Osteocyte (in vitro differentiated cells): ENCODE measurements at regions not wholly inside any gene's neighbourhood (a gene's known extent, or its start where the extent isn't known, plus 50 kb on each side); places are given as distances from the start of the nearest gene placed in this dataset.

Source experiments
- DNase-seq: peaks from one replicate; pipeline ENCODE4 v3.0.0; 2021; ENCODE audit warnings: mixed read lengths; ENCODE audit not compliant: unreplicated experiment; ENCODE audit errors: extremely low spot score
- H3K27ac Mint-ChIP-seq: one replicate; pipeline ENCODE4 v1.8.0; 2021; ENCODE audit warnings: mild to moderate bottlenecking, mixed read lengths; ENCODE audit not compliant: unreplicated experiment
- H3K27me3 Mint-ChIP-seq: one replicate; pipeline ENCODE4 v1.8.0; 2021; ENCODE audit warnings: mixed read lengths; ENCODE audit not compliant: unreplicated experiment
- H3K36me3 Mint-ChIP-seq: one replicate; pipeline ENCODE4 v1.8.0; 2021; ENCODE audit warnings: mixed read lengths; ENCODE audit not compliant: unreplicated experiment
- H3K4me1 Mint-ChIP-seq: one replicate; pipeline ENCODE4 v1.8.0; 2021; ENCODE audit warnings: mixed read lengths; ENCODE audit not compliant: unreplicated experiment
- H3K4me3 Mint-ChIP-seq: one replicate; pipeline ENCODE4 v1.8.0; 2021; ENCODE audit warnings: mild to moderate bottlenecking, moderate library complexity, mixed read lengths; ENCODE audit not compliant: unreplicated experiment
- H3K9me3 Mint-ChIP-seq: one replicate; pipeline ENCODE4 v1.8.0; 2021; ENCODE audit warnings: mixed read lengths; ENCODE audit not compliant: unreplicated experiment
- TF ChIP-seq, protein P1 (sequence below): fragments of 200-600 bp; sonication (generic); IDR thresholded peaks from 2 replicates; pipeline ENCODE4 v1.5.0; 2021; ENCODE audit warnings: antibody characterized with exemption, mild to moderate bottlenecking, moderate library complexity

DNA sequence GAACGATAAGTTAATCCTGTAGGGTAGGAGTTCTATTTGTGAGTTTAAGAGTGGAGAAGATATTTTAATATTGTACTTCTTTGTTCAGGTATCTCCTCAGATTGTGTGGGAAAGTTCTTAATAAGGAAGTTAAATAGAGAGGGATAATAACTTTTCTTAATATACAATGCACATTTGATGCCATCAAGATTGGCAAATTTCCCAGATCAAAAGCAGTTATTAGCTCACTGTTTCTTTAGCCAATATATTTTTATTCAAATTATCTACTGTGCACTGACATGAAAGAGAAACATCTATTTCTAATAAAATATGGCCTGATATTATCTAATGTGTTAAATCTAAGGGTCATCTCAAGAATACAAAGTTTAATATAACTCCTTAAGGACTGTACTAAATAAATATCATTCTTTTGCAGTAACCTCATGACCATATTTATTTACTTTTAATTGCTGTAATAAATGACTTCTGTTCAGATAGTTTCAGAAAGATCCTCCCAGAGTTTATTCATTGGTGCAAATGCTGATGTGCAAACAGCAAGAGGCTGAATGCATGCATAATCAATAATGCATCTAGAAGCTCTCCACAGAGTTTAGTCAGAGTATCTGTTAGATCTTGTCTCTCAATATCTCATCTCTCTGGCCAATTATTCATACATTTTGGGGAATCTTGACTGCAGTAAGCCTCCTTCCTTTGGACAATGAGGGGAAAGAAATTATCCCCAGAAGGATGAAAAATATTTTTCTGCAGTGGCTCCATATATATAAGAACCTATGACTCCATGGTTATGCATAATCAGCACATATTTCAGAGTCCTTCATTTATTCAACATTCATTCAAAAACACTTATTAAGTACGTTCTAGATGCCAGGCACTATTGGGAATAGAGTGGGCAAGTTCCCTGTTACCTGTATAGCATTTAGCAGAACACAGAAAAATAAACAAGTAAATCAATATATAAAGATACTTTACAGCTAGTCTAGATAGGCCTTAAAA is 85.3 kb downstream of the SPATA31D1 start:
- Mint-ChIP-seq H3K36me3 (no peaks in the 10 kb centered on the region), H3K4me1 (no peaks in the 10 kb centered on the region), H3K9me3 (no peaks in the 10 kb centered on the region), H3K27me3 (peaks cover 3% of the 10 kb centered on the region), H3K4me3 (no peak overlapping the region), H3K27ac (no peak overlapping the region)
- no peak for DNase-seq
- TF ChIP-seq, protein P1, sequence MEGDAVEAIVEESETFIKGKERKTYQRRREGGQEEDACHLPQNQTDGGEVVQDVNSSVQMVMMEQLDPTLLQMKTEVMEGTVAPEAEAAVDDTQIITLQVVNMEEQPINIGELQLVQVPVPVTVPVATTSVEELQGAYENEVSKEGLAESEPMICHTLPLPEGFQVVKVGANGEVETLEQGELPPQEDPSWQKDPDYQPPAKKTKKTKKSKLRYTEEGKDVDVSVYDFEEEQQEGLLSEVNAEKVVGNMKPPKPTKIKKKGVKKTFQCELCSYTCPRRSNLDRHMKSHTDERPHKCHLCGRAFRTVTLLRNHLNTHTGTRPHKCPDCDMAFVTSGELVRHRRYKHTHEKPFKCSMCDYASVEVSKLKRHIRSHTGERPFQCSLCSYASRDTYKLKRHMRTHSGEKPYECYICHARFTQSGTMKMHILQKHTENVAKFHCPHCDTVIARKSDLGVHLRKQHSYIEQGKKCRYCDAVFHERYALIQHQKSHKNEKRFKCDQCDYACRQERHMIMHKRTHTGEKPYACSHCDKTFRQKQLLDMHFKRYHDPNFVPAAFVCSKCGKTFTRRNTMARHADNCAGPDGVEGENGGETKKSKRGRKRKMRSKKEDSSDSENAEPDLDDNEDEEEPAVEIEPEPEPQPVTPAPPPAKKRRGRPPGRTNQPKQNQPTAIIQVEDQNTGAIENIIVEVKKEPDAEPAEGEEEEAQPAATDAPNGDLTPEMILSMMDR, result no peak

GRCh38 chr9:82080265-82080664 is 91.7 kb downstream of the SPATA31D1 start:
- DNase-seq, result no peak
- TF ChIP-seq, protein P1, result no peak
- Mint-ChIP-seq H3K4me3 (no peak overlapping the region), H3K27ac (no peak overlapping the region), H3K27me3 (peaks cover 3% of the 10 kb centered on the region), H3K36me3 (no peaks in the 10 kb centered on the region), H3K4me1 (peaks cover 3% of the 10 kb centered on the region), H3K9me3 (no peaks in the 10 kb centered on the region)

DNA sequence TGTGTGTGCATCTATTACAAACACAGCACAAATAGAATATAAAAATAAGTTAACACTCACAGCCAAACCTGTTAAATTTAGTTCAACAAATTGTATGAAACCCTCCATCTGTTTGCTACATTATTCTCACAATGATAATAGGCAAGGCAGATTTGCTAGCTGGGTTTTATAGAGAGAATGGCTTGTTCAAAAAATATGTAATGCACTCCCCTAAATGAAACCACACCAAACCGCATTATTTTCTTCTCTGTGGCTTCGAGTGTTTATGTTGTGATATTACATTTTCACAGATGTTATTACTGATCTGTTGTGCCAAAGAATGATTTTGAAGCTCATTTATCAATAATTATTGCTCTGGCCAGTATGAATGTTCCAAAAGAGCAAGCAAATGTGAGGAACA is 92.9 kb downstream of the SPATA31D1 start:
- H3K27ac Mint-ChIP-seq, result no peak overlapping the region
- TF ChIP-seq, protein P1, result no peak
- H3K9me3 Mint-ChIP-seq, result no peaks in the 10 kb centered on the region
- no peak overlapping the region for H3K4me3 Mint-ChIP-seq
- H3K27me3 Mint-ChIP-seq, result peaks cover 8% of the 10 kb centered on the region
- DNase-seq, result no peak
- H3K4me1 Mint-ChIP-seq, result peaks cover 3% of the 10 kb centered on the region
- H3K36me3 Mint-ChIP-seq, result no peaks in the 10 kb centered on the region

DNA sequence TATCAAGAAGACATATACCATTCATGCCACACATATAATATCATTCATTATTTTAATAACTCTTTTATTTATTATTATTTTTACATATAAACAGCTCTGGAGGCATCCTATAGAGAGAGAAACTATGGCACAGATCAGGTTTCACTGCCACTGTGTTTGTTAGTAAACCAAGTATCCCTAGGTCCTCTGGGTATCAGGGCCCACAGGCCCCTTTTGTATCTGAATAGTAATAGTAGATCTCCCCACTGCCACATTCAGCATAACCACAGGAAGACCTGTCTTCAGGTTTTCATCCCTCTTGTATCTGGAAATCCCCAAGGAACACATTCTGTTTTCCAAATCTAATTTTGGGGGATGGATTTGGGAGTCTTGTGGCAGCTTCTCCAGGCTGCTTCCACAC is 94.0 kb downstream of the SPATA31D1 start:
- no peak overlapping the region for H3K27ac Mint-ChIP-seq
- H3K36me3 Mint-ChIP-seq, result no peaks in the 10 kb centered on the region
- peaks cover 18% of the 10 kb centered on the region for H3K27me3 Mint-ChIP-seq
- peaks cover 3% of the 10 kb centered on the region for H3K4me1 Mint-ChIP-seq
- no peak overlapping the region for H3K4me3 Mint-ChIP-seq
- no peak for DNase-seq
- H3K9me3 Mint-ChIP-seq, result no peaks in the 10 kb centered on the region
- TF ChIP-seq, protein P1, result no peak

- TF ChIP-seq, protein P1, result no peak
- Mint-ChIP-seq H3K4me1 (no peaks in the 10 kb centered on the region), H3K27ac (no peak overlapping the region), H3K9me3 (no peaks in the 10 kb centered on the region), H3K36me3 (no peaks in the 10 kb centered on the region), H3K4me3 (no peak overlapping the region), H3K27me3 (peaks cover 19% of the 10 kb centered on the region)
- no peak for DNase-seq
Observed at GRCh38 chr9:82088591-82088990, 100.0 kb downstream of the SPATA31D1 start.
